Transverse colon (tissue), 3 donors: ENCODE measurements at regions not wholly inside any gene's neighbourhood (a gene's known extent, or its start where the extent isn't known, plus 50 kb on each side); places are given as distances from the start of the nearest gene placed in this dataset.

ENCODE experiments used
- POLR2A ChIP-seq: fragments of 450-650 bp; IDR thresholded peaks from one replicate; pipeline ENCODE4 v1.6.1; 2016; ENCODE audit warnings: antibody characterized with exemption, mild to moderate bottlenecking, moderate library complexity
- TF ChIP-seq, protein P1 (sequence below), 5 experiments: fragments of 200-600 bp in 3 of 5; fragments of 450-650 bp in 2 of 5; sonication (generic) in 3 of 5; IDR thresholded peaks; 1 replicate in 2 of 5; 2 replicates in 3 of 5; pipeline ENCODE4 v1.5.1; 2016 to 2017; ENCODE audit warnings: antibody characterized with exemption in 5 of 5, inconsistent platforms in 3 of 5, mild to moderate bottlenecking in 2 of 5, moderate library complexity in 1 of 5

GRCh38 chr12:93073324-93073723 is 144.2 kb upstream of the EEA1 start:
- TF ChIP-seq, protein P1, sequence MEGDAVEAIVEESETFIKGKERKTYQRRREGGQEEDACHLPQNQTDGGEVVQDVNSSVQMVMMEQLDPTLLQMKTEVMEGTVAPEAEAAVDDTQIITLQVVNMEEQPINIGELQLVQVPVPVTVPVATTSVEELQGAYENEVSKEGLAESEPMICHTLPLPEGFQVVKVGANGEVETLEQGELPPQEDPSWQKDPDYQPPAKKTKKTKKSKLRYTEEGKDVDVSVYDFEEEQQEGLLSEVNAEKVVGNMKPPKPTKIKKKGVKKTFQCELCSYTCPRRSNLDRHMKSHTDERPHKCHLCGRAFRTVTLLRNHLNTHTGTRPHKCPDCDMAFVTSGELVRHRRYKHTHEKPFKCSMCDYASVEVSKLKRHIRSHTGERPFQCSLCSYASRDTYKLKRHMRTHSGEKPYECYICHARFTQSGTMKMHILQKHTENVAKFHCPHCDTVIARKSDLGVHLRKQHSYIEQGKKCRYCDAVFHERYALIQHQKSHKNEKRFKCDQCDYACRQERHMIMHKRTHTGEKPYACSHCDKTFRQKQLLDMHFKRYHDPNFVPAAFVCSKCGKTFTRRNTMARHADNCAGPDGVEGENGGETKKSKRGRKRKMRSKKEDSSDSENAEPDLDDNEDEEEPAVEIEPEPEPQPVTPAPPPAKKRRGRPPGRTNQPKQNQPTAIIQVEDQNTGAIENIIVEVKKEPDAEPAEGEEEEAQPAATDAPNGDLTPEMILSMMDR (IDR thresholded peaks at IDR 0.05) = no peak
- TF ChIP-seq POLR2A = no peak
